Body of pancreas (tissue), 4 donors: ENCODE measurements at regions not wholly inside any gene's neighbourhood (a gene's known extent, or its start where the extent isn't known, plus 50 kb on each side); places are given as distances from the start of the nearest gene placed in this dataset.

Experiments used
- CTCF ChIP-seq, 7 experiments: fragments of 450-650 bp in 4 of 7; fragments of 200-600 bp in 3 of 7; sonication (generic) in 3 of 7; IDR thresholded peaks; one replicate each; pipeline ENCODE4 v1.5.1; 2016 to 2019; ENCODE audit warnings: antibody characterized with exemption in 7 of 7
- POLR2A ChIP-seq, 3 donors: fragments of 450-650 bp; IDR thresholded peaks; one replicate each; pipeline ENCODE4 v1.6.1; 2016; ENCODE audit warnings: antibody characterized with exemption in 3 of 3, mild to moderate bottlenecking in 2 of 3

- TF ChIP-seq CTCF (IDR thresholded peaks at IDR 0.05) (no peak), POLR2A (IDR thresholded peaks at IDR 0.05) (no peak)
Observed at GRCh38 chr5:143930561-143930960, 118.6 kb downstream of the HMHB1 start.
